ENCODE measurements at regions not wholly inside any gene's neighbourhood (a gene's known extent, or its start where the extent isn't known, plus 50 kb on each side); places are given as distances from the start of the nearest gene placed in this dataset.

DNA sequence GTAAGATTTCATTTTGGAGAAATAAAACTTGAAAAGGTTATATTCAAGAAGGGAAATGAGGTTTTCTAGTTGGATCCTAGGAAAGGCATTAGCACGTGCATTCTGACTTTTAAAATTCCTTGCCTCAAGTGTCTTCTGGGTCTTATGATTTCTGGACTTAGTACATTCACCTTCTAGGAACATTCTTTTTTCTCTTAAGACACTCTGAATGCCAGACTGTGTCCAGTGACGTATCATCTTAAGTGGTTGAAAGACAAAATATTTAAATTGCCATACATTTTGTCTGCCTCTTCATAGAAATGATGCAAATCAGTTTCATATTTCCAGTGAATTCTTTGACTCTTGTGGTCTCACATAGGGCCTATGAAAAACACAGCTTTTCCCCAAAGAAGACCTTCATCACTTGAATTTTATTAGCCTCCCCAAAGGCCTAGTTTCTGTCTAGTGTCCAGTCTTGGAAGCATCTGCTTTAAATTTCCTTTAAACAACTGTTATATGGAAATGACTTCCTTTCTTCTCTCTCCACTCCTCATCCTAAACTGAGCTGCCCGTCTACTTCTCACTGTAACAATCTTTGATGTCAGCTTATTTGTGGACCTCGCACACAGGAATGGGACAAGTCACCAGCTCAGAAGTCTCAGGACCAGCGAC lies 187.2 kb downstream of the HLX start:
- H3K4me1 ChIP-seq, result no peaks in the 10 kb centered on the region
- H3K27me3 ChIP-seq, result no peaks in the 10 kb centered on the region
- TF ChIP-seq CTCF (IDR thresholded peaks at IDR 0.05; ENCODE audit: low read depth, low read length), result no peak
- no peaks in the 10 kb centered on the region for H3K9me3 ChIP-seq
- DNase-seq, result no peak
- H3K36me3 ChIP-seq, result no peaks in the 10 kb centered on the region
- H3K4me3 ChIP-seq (ENCODE audit: low read depth, low read length), result no peak overlapping the region

- no peaks in the 10 kb centered on the region for H3K36me3 ChIP-seq
- H3K9me3 ChIP-seq, result no peaks in the 10 kb centered on the region
- no peaks in the 10 kb centered on the region for H3K4me1 ChIP-seq
- DNase-seq, result no peak
- no peak for TF ChIP-seq CTCF (IDR thresholded peaks at IDR 0.05; ENCODE audit: low read depth, low read length)
- no peaks in the 10 kb centered on the region for H3K27me3 ChIP-seq
- H3K4me3 ChIP-seq (ENCODE audit: low read depth, low read length), result no peak overlapping the region
Measured at GRCh38 chr1:221067721-221068120, 188.5 kb downstream of the HLX start.

DNA sequence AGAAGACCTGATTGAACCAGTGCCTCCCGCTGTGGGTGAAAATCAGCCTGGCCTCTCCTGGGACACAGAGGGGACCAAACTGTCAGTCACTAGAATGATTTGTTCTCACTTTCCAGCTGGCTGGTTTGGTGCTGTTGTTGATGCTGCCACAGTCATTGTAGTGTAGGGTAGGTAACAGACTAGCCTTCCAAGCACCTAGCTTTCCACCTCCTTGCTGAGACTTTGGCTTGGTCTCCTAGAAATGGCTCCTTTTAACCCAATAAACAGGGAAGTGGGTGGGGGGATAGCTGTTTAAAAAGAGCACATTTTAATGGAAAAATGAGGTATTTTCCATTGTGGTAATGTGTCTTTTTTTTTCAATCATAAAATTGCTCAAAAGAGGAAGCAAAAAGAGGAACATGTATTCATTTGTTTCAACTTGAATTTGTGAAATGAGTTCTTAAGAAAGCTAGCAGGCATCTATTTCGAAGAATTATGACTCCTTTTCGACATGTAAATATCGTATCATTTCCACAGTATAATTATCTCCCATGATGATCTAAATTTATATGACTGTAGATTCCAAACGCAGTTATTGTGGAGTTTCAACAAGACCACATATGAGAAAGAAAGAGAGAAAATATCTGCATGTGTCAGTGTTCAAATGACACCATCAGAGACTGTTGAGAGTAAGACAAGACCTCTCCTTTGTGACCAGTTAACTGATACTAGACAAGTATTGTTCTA lies 190.1 kb downstream of the HLX start:
- Histone ChIP-seq H3K27me3 (no peaks in the 10 kb centered on the region), H3K9me3 (no peaks in the 10 kb centered on the region), H3K36me3 (no peaks in the 10 kb centered on the region), H3K4me3 (ENCODE audit: low read depth, low read length) (no peak overlapping the region), H3K4me1 (no peaks in the 10 kb centered on the region)
- no peak for DNase-seq
- no peak for TF ChIP-seq CTCF (IDR thresholded peaks at IDR 0.05; ENCODE audit: low read depth, low read length)

DNA sequence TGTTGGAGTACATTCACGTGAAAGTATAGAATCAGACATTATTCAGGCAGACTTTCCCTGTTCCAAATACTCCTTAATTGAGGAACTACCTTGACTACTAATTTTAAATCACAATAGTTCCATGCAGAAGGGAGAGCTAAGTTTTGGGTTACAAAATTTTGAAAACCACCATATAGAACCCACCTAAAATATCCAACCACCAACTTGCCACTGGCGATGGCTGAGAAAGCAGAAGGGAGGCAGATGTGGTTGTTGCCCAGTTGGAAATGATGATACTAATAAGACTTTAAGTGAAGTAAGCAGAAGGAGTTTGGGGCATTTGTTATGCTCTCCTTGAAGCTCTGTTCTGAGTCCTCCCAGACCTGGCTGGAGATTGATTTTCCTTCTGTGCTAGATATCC lies 190.7 kb downstream of the HLX start:
- Histone ChIP-seq H3K9me3 (no peaks in the 10 kb centered on the region), H3K27me3 (no peaks in the 10 kb centered on the region), H3K4me3 (ENCODE audit: low read depth, low read length) (no peak overlapping the region), H3K36me3 (no peaks in the 10 kb centered on the region), H3K4me1 (no peaks in the 10 kb centered on the region)
- TF ChIP-seq CTCF (IDR thresholded peaks at IDR 0.05; ENCODE audit: low read depth, low read length), result no peak
- DNase-seq, result no peak

GRCh38 chr1:221071777-221072176 lies 192.5 kb downstream of the HLX start:
- H3K27me3 ChIP-seq, result no peaks in the 10 kb centered on the region
- no peaks in the 10 kb centered on the region for H3K36me3 ChIP-seq
- no peak for DNase-seq
- H3K4me1 ChIP-seq, result no peaks in the 10 kb centered on the region
- no peak overlapping the region for H3K4me3 ChIP-seq (ENCODE audit: low read depth, low read length)
- no peak for TF ChIP-seq CTCF (IDR thresholded peaks at IDR 0.05; ENCODE audit: low read depth, low read length)
- H3K9me3 ChIP-seq, result no peaks in the 10 kb centered on the region

- H3K4me1 ChIP-seq, result no peaks in the 10 kb centered on the region
- DNase-seq, result no peak
- no peaks in the 10 kb centered on the region for H3K27me3 ChIP-seq
- no peak overlapping the region for H3K4me3 ChIP-seq (ENCODE audit: low read depth, low read length)
- no peaks in the 10 kb centered on the region for H3K36me3 ChIP-seq
- no peaks in the 10 kb centered on the region for H3K9me3 ChIP-seq
- TF ChIP-seq CTCF (IDR thresholded peaks at IDR 0.05; ENCODE audit: low read depth, low read length), result no peak
Measured at GRCh38 chr1:221072214-221072613, 193.0 kb downstream of the HLX start.
